ENCODE measurements at regions not wholly inside any gene's neighbourhood (a gene's known extent, or its start where the extent isn't known, plus 50 kb on each side); places are given as distances from the start of the nearest gene placed in this dataset.

DNA sequence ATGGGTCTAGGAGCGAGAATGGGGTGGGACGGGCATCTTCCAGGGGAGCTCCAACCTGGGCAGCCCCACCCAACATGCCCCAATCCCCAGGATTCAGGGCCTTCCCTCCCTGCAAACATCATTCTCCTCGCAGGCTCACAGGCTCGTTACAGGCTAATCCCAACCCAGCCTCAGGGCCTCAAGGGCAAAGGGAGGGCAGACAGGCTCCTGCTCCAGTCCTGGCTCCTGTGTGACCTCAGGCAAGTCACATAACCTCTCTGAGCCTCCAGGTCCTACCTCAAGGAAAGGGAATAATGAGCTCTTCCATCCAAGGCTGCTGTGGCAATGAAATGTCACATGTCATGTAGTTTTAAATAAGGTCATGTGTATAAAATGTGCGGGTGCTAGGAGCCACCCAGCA lies 186.5 kb upstream of the TNRC6C start:
- TF ChIP-seq, protein P1, sequence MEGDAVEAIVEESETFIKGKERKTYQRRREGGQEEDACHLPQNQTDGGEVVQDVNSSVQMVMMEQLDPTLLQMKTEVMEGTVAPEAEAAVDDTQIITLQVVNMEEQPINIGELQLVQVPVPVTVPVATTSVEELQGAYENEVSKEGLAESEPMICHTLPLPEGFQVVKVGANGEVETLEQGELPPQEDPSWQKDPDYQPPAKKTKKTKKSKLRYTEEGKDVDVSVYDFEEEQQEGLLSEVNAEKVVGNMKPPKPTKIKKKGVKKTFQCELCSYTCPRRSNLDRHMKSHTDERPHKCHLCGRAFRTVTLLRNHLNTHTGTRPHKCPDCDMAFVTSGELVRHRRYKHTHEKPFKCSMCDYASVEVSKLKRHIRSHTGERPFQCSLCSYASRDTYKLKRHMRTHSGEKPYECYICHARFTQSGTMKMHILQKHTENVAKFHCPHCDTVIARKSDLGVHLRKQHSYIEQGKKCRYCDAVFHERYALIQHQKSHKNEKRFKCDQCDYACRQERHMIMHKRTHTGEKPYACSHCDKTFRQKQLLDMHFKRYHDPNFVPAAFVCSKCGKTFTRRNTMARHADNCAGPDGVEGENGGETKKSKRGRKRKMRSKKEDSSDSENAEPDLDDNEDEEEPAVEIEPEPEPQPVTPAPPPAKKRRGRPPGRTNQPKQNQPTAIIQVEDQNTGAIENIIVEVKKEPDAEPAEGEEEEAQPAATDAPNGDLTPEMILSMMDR (IDR thresholded peaks at IDR 0.05), result no peak
- TF ChIP-seq POLR2AphosphoS5 (IDR thresholded peaks at IDR 0.05) (no peak), POLR2A (IDR thresholded peaks at IDR 0.05) (no peak), EP300 (IDR thresholded peaks at IDR 0.05; ENCODE audit: low read depth) (no peak)

Data from transverse colon (tissue), 4 donors.